ENCODE measurements at regions not wholly inside any gene's neighbourhood (a gene's known extent, or its start where the extent isn't known, plus 50 kb on each side); places are given as distances from the start of the nearest gene placed in this dataset.

DNA sequence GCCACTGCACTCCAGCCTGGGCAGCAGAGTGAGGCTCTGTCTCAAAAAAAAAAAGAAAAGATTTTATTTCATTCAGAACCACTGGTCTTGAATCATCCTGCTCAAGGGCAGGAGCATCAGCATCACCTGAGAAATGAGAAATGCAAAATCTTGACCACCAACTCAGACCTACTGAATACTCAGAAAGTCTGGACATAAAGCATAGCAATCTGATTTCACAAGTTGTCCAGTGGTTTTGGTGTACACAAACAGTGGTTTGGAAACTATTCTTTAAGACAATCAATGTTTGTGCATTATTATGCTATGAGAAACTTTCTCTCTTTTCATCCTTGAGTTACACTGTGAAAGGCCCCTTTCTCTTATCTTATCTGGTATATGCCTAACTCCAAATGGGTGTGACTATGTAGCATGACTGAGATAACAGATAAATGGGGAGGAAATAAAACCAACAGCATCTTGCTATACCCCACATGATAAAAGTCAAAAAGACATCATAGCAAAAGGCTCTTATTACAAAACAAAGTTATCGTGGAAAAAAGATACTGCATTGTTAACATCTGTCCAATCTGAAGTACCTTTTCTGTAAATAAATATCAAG, 174.2 kb upstream of the STT3B start:
- WGBS, result no CpG with 5 or more reads among the region's 1 CpG
- Histone ChIP-seq H3K36me3 (ENCODE audit: control insufficient read depth in 1 of 2, insufficient read depth in 2 of 2, low read depth in 1 of 2, low read length in 2 of 2) (no peaks in the 10 kb centered on the region), H4K8ac (ENCODE audit: low read length) (no peak overlapping the region)

GRCh38 chr3:31361371-31362273, 171.1 kb upstream of the STT3B start:
- no peak overlapping the region for H3K4me2 ChIP-seq (ENCODE audit: low read length, poor library complexity, severe bottlenecking)
- H3K36me3 ChIP-seq (ENCODE audit: control insufficient read depth in 1 of 2, insufficient read depth in 2 of 2, low read depth in 1 of 2, low read length in 2 of 2), result no peaks in the 10 kb centered on the region
- no peak overlapping the region for H3K14ac ChIP-seq (ENCODE audit: low read length in 2 of 2)
- peaks cover 2% of the 10 kb centered on the region for H3K4me1 ChIP-seq (ENCODE audit: control insufficient read depth, insufficient read depth, low read depth, low read length)
- peak overlapping the region; percentile 64 for H3K9ac ChIP-seq (ENCODE audit: low read length)
- peak overlapping the region in 1 of 2 experiments; percentile 45 for H2BK12ac ChIP-seq (ENCODE audit: low read length in 2 of 2)
- peak overlapping the region in 1 of 2 experiments; percentile 13 for H3K4ac ChIP-seq (ENCODE audit: low read depth in 1 of 2, low read length in 2 of 2)
- WGBS, result 48% methylated on average over 4 of the region's 6 CpGs
- H3K27ac ChIP-seq (ENCODE audit: low read length, poor library complexity, severe bottlenecking), result peak overlapping the region; percentile 60
- no peak overlapping the region for H2BK15ac ChIP-seq (ENCODE audit: low read depth, poor library complexity, severe bottlenecking)
- H3K27me3 ChIP-seq (ENCODE audit: control insufficient read depth in 1 of 2, insufficient read depth in 1 of 2, low read length in 2 of 2), result no peaks in the 10 kb centered on the region
- H3K79me1 ChIP-seq (replicated peaks; ENCODE audit: low read length, poor library complexity, severe bottlenecking), result no peaks in the 10 kb centered on the region
- H3K9me3 ChIP-seq (ENCODE audit: control insufficient read depth, low read length), result no peaks in the 10 kb centered on the region
- no peak overlapping the region for H2AK5ac ChIP-seq (ENCODE audit: low read length, severe bottlenecking)
- no peak overlapping the region for H2AFZ ChIP-seq (ENCODE audit: low read depth, low read length)
- H3K18ac ChIP-seq (ENCODE audit: low read depth in 1 of 2, low read length in 2 of 2), result peak overlapping the region in 1 of 2 experiments; percentile 6
- H2BK120ac ChIP-seq (ENCODE audit: low read depth, low read length), result no peak overlapping the region
- H4K8ac ChIP-seq (ENCODE audit: low read length), result no peak overlapping the region
- H3K23ac ChIP-seq (ENCODE audit: low read length in 2 of 2), result no peak overlapping the region
- H3K4me3 ChIP-seq (ENCODE audit: insufficient read depth in 1 of 2, low read depth in 1 of 2, low read length in 2 of 2), result peak overlapping the region in 1 of 2 experiments; percentile 34
- peak; percentile 74 for DNase-seq
- no peak overlapping the region for H2BK5ac ChIP-seq (ENCODE audit: low read depth, low read length, poor library complexity, severe bottlenecking)
- H4K91ac ChIP-seq (ENCODE audit: low read length), result no peak overlapping the region

More for the DNA sequence above, 174.2 kb upstream of the STT3B start:
- Histone ChIP-seq H3K18ac (ENCODE audit: low read depth in 1 of 2, low read length in 2 of 2) (no peak overlapping the region), H3K4me2 (ENCODE audit: low read length, poor library complexity, severe bottlenecking) (no peak overlapping the region), H4K91ac (ENCODE audit: low read length) (no peak overlapping the region), H3K4me3 (ENCODE audit: insufficient read depth in 1 of 2, low read depth in 1 of 2, low read length in 2 of 2) (no peak overlapping the region), H3K4ac (ENCODE audit: low read depth in 1 of 2, low read length in 2 of 2) (no peak overlapping the region), H3K9me3 (ENCODE audit: control insufficient read depth, low read length) (no peaks in the 10 kb centered on the region), H2BK12ac (ENCODE audit: low read length in 2 of 2) (no peak overlapping the region), H3K9ac (ENCODE audit: low read length) (no peak overlapping the region), H2BK120ac (ENCODE audit: low read depth, low read length) (no peak overlapping the region), H2BK15ac (ENCODE audit: low read depth, poor library complexity, severe bottlenecking) (no peak overlapping the region), H2BK5ac (ENCODE audit: low read depth, low read length, poor library complexity, severe bottlenecking) (no peak overlapping the region), H2AK5ac (ENCODE audit: low read length, severe bottlenecking) (no peak overlapping the region), H3K14ac (ENCODE audit: low read length in 2 of 2) (no peak overlapping the region), H2AFZ (ENCODE audit: low read depth, low read length) (no peak overlapping the region), H3K27me3 (ENCODE audit: control insufficient read depth in 1 of 2, insufficient read depth in 1 of 2, low read length in 2 of 2) (no peaks in the 10 kb centered on the region), H3K27ac (ENCODE audit: low read length, poor library complexity, severe bottlenecking) (no peak overlapping the region), H3K79me1 (replicated peaks; ENCODE audit: low read length, poor library complexity, severe bottlenecking) (no peaks in the 10 kb centered on the region), H3K4me1 (ENCODE audit: control insufficient read depth, insufficient read depth, low read depth, low read length) (peaks cover 2% of the 10 kb centered on the region), H3K23ac (ENCODE audit: low read length in 2 of 2) (no peak overlapping the region)
- peak; percentile 17 for DNase-seq

DNA sequence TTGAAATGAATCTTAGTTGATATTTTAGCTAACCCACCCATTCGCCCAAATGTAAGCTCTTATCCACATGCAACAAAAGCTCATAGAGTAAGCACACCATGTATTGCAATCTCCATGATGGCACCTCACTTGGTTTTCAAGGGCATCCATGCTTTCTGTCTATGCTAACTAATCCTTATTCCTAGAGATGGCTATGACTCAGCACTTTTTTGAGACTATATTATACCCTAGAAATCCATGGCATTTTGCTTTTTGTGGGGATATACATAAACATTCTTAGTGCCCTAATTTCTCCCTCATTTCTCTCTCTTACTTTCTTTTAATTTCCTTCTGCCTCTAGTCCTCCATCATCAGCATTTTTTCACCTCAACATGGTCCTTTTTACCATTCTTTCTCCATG, 168.5 kb upstream of the STT3B start:
- 100% methylated on average over 1 of the region's 1 CpG for WGBS
- peak overlapping the region in 1 of 2 experiments; percentile 13 for H3K4me3 ChIP-seq (ENCODE audit: insufficient read depth in 1 of 2, low read depth in 1 of 2, low read length in 2 of 2)
- H3K18ac ChIP-seq (ENCODE audit: low read depth in 1 of 2, low read length in 2 of 2), result no peak overlapping the region
- H3K79me1 ChIP-seq (replicated peaks; ENCODE audit: low read length, poor library complexity, severe bottlenecking), result no peaks in the 10 kb centered on the region
- H3K23ac ChIP-seq (ENCODE audit: low read length in 2 of 2), result no peak overlapping the region
- no peak overlapping the region for H2AFZ ChIP-seq (ENCODE audit: low read depth, low read length)
- H2BK5ac ChIP-seq (ENCODE audit: low read depth, low read length, poor library complexity, severe bottlenecking), result no peak overlapping the region
- H4K91ac ChIP-seq (ENCODE audit: low read length), result no peak overlapping the region
- H3K14ac ChIP-seq (ENCODE audit: low read length in 2 of 2), result no peak overlapping the region
- H2BK15ac ChIP-seq (ENCODE audit: low read depth, poor library complexity, severe bottlenecking), result no peak overlapping the region
- no peak overlapping the region for H3K9ac ChIP-seq (ENCODE audit: low read length)
- no peaks in the 10 kb centered on the region for H3K4me1 ChIP-seq (ENCODE audit: control insufficient read depth, insufficient read depth, low read depth, low read length)
- no peak overlapping the region for H2BK120ac ChIP-seq (ENCODE audit: low read depth, low read length)
- no peak overlapping the region for H4K8ac ChIP-seq (ENCODE audit: low read length)
- no peaks in the 10 kb centered on the region for H3K9me3 ChIP-seq (ENCODE audit: control insufficient read depth, low read length)
- H3K36me3 ChIP-seq (ENCODE audit: control insufficient read depth in 1 of 2, insufficient read depth in 2 of 2, low read depth in 1 of 2, low read length in 2 of 2), result no peaks in the 10 kb centered on the region
- no peaks in the 10 kb centered on the region for H3K27me3 ChIP-seq (ENCODE audit: control insufficient read depth in 1 of 2, insufficient read depth in 1 of 2, low read length in 2 of 2)
- H3K4ac ChIP-seq (ENCODE audit: low read depth in 1 of 2, low read length in 2 of 2), result no peak overlapping the region
- no peak overlapping the region for H2BK12ac ChIP-seq (ENCODE audit: low read length in 2 of 2)
- peak; percentile 10 for DNase-seq
- no peak overlapping the region for H3K4me2 ChIP-seq (ENCODE audit: low read length, poor library complexity, severe bottlenecking)
- no peak overlapping the region for H2AK5ac ChIP-seq (ENCODE audit: low read length, severe bottlenecking)
- no peak overlapping the region for H3K27ac ChIP-seq (ENCODE audit: low read length, poor library complexity, severe bottlenecking)

- no peak overlapping the region for H3K27ac ChIP-seq (ENCODE audit: low read length, poor library complexity, severe bottlenecking)
- no peak overlapping the region for H3K4me2 ChIP-seq (ENCODE audit: low read length, poor library complexity, severe bottlenecking)
- no peaks in the 10 kb centered on the region for H3K79me1 ChIP-seq (replicated peaks; ENCODE audit: low read length, poor library complexity, severe bottlenecking)
- H3K4ac ChIP-seq (ENCODE audit: low read depth in 1 of 2, low read length in 2 of 2), result no peak overlapping the region
- no peak overlapping the region for H3K14ac ChIP-seq (ENCODE audit: low read length in 2 of 2)
- no peak overlapping the region for H2AK5ac ChIP-seq (ENCODE audit: low read length, severe bottlenecking)
- H3K18ac ChIP-seq (ENCODE audit: low read depth in 1 of 2, low read length in 2 of 2), result peak overlapping the region in 1 of 2 experiments; percentile 54
- H3K4me3 ChIP-seq (ENCODE audit: insufficient read depth in 1 of 2, low read depth in 1 of 2, low read length in 2 of 2), result no peak overlapping the region
- no peak overlapping the region for H2BK5ac ChIP-seq (ENCODE audit: low read depth, low read length, poor library complexity, severe bottlenecking)
- no peak overlapping the region for H4K8ac ChIP-seq (ENCODE audit: low read length)
- no peak overlapping the region for H2BK120ac ChIP-seq (ENCODE audit: low read depth, low read length)
- H3K9me3 ChIP-seq (ENCODE audit: control insufficient read depth, low read length), result no peaks in the 10 kb centered on the region
- peak overlapping the region; percentile 23 for H2BK15ac ChIP-seq (ENCODE audit: low read depth, poor library complexity, severe bottlenecking)
- H3K4me1 ChIP-seq (ENCODE audit: control insufficient read depth, insufficient read depth, low read depth, low read length), result no peaks in the 10 kb centered on the region
- H2BK12ac ChIP-seq (ENCODE audit: low read length in 2 of 2), result no peak overlapping the region
- H3K36me3 ChIP-seq (ENCODE audit: control insufficient read depth in 1 of 2, insufficient read depth in 2 of 2, low read depth in 1 of 2, low read length in 2 of 2), result no peaks in the 10 kb centered on the region
- no peak overlapping the region for H4K91ac ChIP-seq (ENCODE audit: low read length)
- no peak overlapping the region for H3K9ac ChIP-seq (ENCODE audit: low read length)
- peak; percentile 19 for DNase-seq
- H3K27me3 ChIP-seq (ENCODE audit: control insufficient read depth in 1 of 2, insufficient read depth in 1 of 2, low read length in 2 of 2), result no peaks in the 10 kb centered on the region
- H2AFZ ChIP-seq (ENCODE audit: low read depth, low read length), result no peak overlapping the region
- H3K23ac ChIP-seq (ENCODE audit: low read length in 2 of 2), result no peak overlapping the region
Measured at GRCh38 chr3:31364711-31365110, 168.0 kb upstream of the STT3B start.
